Fibroblast of skin of abdomen (primary cell): ENCODE measurements at regions not wholly inside any gene's neighbourhood (a gene's known extent, or its start where the extent isn't known, plus 50 kb on each side); places are given as distances from the start of the nearest gene placed in this dataset.

Experiments
- DNase-seq: peaks from one replicate; pipeline ENCODE4 v3.0.0-alpha.2; 2013

GRCh38 chr20:51217347-51218045, 194.6 kb upstream of the KCNG1 start:
- no peak for DNase-seq

GRCh38 chr20:51216850-51217249, 193.9 kb upstream of the KCNG1 start:
- no peak for DNase-seq

GRCh38 chr20:51212816-51213215, 189.9 kb upstream of the KCNG1 start:
- DNase-seq, result no peak

GRCh38 chr20:51211191-51211590, 188.3 kb upstream of the KCNG1 start:
- no peak for DNase-seq

GRCh38 chr20:51210084-51210483, 187.2 kb upstream of the KCNG1 start:
- no peak for DNase-seq

GRCh38 chr20:51208162-51208561, 185.3 kb upstream of the KCNG1 start:
- DNase-seq, result no peak

GRCh38 chr20:51206032-51206662, 183.2 kb upstream of the KCNG1 start:
- DNase-seq, result no peak

- no peak for DNase-seq
Measured at GRCh38 chr20:51204794-51205193, 181.9 kb upstream of the KCNG1 start.

- no peak for DNase-seq
Measured at GRCh38 chr20:51204051-51204715, 181.3 kb upstream of the KCNG1 start.

GRCh38 chr20:51202304-51202703, 179.4 kb upstream of the KCNG1 start:
- DNase-seq, result no peak

- no peak for DNase-seq
Measured at GRCh38 chr20:51199920-51200319, 177.0 kb upstream of the KCNG1 start.

- DNase-seq, result no peak
Measured at GRCh38 chr20:51198876-51199523, 176.1 kb upstream of the KCNG1 start.

- DNase-seq, result no peak
Measured at GRCh38 chr20:51198238-51198637, 175.3 kb upstream of the KCNG1 start.

- DNase-seq, result peak; percentile 33
Measured at GRCh38 chr20:51196991-51197651, 174.2 kb upstream of the KCNG1 start.

GRCh38 chr20:51195990-51196389, 173.1 kb upstream of the KCNG1 start:
- no peak for DNase-seq

GRCh38 chr20:51195419-51195901, 172.6 kb upstream of the KCNG1 start:
- DNase-seq, result peak; percentile 72

- peak; percentile 55 for DNase-seq
Measured at GRCh38 chr20:51193066-51193772, 170.3 kb upstream of the KCNG1 start.

GRCh38 chr20:51190783-51191180, 167.9 kb upstream of the KCNG1 start:
- DNase-seq, result peak; percentile 57

GRCh38 chr20:51189814-51190782, 167.2 kb upstream of the KCNG1 start:
- no peak for DNase-seq

GRCh38 chr20:51188941-51189340, 166.0 kb upstream of the KCNG1 start:
- no peak for DNase-seq

- DNase-seq, result no peak
Measured at GRCh38 chr20:51187261-51187660, 164.4 kb upstream of the KCNG1 start.
